HFFc6 (cell line): ENCODE measurements at regions not wholly inside any gene's neighbourhood (a gene's known extent, or its start where the extent isn't known, plus 50 kb on each side); places are given as distances from the start of the nearest gene placed in this dataset.

Experiments
- DNase-seq: peaks from one replicate; pipeline ENCODE4 v3.0.0-alpha.2; 2018
- H3K27ac Mint-ChIP-seq: 2 replicates; pipeline ENCODE4 v1.8.0; 2020; ENCODE audit warnings: mild to moderate bottlenecking, mixed read lengths
- H3K27me3 Mint-ChIP-seq: 2 replicates; pipeline ENCODE4 v1.8.0; 2021; ENCODE audit warnings: mild to moderate bottlenecking, moderate library complexity, mixed read lengths; ENCODE audit not compliant: insufficient read depth
- H3K36me3 Mint-ChIP-seq: 2 replicates; pipeline ENCODE4 v1.8.0; 2021; ENCODE audit warnings: low read depth, mixed read lengths
- H3K4me1 Mint-ChIP-seq: 2 replicates; pipeline ENCODE4 v1.8.0; 2020; ENCODE audit warnings: low read depth, mixed read lengths
- H3K4me3 Mint-ChIP-seq: 2 replicates; pipeline ENCODE4 v1.8.0; 2020; ENCODE audit warnings: mild to moderate bottlenecking, moderate library complexity, mixed read lengths
- H3K9me3 Mint-ChIP-seq: 2 replicates; pipeline ENCODE4 v1.8.0; 2020; ENCODE audit warnings: mild to moderate bottlenecking, mixed read lengths
- CTCF ChIP-seq: fragments of 200-600 bp; sonication (generic); IDR thresholded peaks from 2 replicates; pipeline ENCODE4 v1.5.0; 2021; ENCODE audit warnings: antibody characterized with exemption, mild to moderate bottlenecking

DNA sequence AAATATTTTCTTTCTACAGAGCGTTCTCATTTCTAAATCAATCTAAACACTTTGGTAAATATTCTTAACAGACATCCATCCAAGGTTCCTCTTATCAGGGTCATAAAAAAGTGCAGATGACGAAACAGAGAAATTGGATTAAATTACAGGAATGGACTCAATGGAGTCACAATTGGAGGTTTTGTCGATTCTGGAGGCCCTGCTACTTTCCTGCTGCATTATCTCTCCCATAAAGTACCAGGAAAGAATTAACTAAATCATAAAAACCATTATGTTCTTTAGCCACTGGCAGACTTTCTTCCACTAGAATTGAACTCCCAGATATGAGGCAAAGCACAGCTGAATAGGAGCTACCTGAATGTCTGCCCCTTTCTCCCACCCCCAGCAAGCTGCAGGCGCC is 610.6 kb downstream of the HDGFL1 start:
- DNase-seq, result no peak
- TF ChIP-seq CTCF, result no peak
- H3K27ac Mint-ChIP-seq, result no peak overlapping the region

DNA sequence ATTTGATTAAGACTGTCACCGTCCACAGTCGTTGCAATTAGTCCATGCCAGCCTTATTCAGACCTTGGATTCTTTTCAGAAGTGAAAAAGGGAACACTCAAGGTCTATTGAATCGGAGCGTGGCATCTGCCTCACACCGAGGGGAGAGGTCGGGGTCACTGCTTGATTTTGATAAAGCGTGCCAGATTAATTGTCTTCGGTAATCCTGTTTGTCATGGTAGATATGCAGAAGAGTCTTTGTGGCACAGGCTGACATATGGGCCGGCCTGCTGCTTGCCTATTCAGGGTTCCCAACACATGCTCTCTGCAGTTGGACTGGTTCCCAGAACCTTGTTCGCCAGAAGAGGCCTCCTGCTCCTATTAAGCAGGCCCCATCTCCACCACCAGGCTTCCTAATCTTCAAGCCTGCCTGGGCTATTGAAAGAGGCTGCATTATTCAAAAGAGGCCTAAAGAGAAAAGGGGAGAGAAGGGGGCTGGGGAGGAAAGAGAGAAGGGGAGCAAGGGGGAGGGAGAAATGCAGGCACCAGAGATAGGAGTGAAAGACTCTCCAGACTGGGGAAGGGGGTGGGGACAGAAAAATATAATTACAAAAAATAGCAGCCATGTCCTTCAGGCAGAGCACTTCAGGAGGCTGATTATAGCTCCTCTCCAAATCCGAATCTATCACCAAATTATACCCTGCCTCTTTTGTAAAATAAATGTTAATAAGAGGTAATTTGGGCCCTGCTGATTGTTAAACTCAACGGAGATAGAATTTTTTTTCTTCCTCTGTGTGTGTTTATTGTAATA is 611.3 kb downstream of the HDGFL1 start:
- DNase-seq, result peak; percentile 21
- Mint-ChIP-seq H3K27me3 (no peaks in the 10 kb centered on the region), H3K27ac (no peak overlapping the region), H3K4me3 (no peak overlapping the region), H3K4me1 (peaks cover 15% of the 10 kb centered on the region), H3K9me3 (no peaks in the 10 kb centered on the region; the same call in none of the 2 replicates), H3K36me3 (no peaks in the 10 kb centered on the region)
- TF ChIP-seq CTCF, result no peak

More for the DNA sequence above, 610.6 kb downstream of the HDGFL1 start:
- peaks cover 22% of the 10 kb centered on the region for H3K4me1 Mint-ChIP-seq
- H3K9me3 Mint-ChIP-seq, result no peaks in the 10 kb centered on the region; the same call in none of the 2 replicates
- H3K27me3 Mint-ChIP-seq, result no peaks in the 10 kb centered on the region
- H3K36me3 Mint-ChIP-seq, result no peaks in the 10 kb centered on the region
- H3K4me3 Mint-ChIP-seq, result no peak overlapping the region

DNA sequence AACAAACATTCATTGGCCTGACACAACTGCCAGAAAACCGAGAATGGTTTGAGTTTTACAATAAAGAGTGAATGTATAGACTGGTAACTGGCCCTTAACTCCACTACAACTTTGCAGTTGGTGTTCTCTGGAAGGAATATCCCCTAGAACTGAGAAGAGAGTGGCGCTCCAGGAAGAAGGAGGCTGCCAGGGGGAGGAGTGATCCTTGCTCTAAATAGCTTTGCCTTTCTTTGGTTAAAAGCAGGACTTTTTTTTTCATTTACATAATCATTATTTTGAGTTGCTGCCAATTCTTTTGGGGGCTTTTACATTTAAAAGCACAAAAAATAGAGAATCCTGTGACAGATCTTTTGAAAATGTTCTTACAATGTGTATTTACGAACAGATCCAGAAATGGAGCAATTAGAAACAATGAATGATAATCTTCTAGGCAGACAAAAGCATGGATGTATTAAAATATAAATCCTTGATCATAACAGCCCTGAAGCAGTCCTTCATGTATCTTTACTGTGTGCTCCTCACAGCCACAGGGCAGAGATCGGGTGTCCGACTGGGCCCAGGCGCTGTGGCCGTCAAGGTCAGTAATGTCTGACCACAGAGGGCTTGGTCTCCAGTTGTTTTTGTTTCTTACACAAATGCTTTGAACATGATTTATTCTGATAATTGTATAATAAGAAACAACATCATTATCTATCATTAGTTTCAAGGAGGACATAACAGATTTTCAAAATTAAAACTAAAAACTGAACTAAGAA is 612.2 kb downstream of the HDGFL1 start:
- TF ChIP-seq CTCF, result no peak
- H3K4me3 Mint-ChIP-seq, result no peak overlapping the region
- H3K36me3 Mint-ChIP-seq, result no peaks in the 10 kb centered on the region
- peaks cover 8% of the 10 kb centered on the region; the same call in 1 of the 2 replicates for H3K4me1 Mint-ChIP-seq
- no peak for DNase-seq
- no peaks in the 10 kb centered on the region for H3K27me3 Mint-ChIP-seq
- H3K9me3 Mint-ChIP-seq, result no peaks in the 10 kb centered on the region; the same call in none of the 2 replicates
- H3K27ac Mint-ChIP-seq, result no peak overlapping the region

- Mint-ChIP-seq H3K4me1 (no peaks in the 10 kb centered on the region), H3K9me3 (no peaks in the 10 kb centered on the region; the same call in 1 of the 2 replicates), H3K4me3 (no peak overlapping the region), H3K27me3 (no peaks in the 10 kb centered on the region; the same call in 1 of the 2 replicates), H3K36me3 (no peaks in the 10 kb centered on the region), H3K27ac (no peak overlapping the region)
- DNase-seq, result no peak
- no peak for TF ChIP-seq CTCF
Observed at GRCh38 chr6:23183846-23184245, 614.5 kb downstream of the HDGFL1 start.

DNA sequence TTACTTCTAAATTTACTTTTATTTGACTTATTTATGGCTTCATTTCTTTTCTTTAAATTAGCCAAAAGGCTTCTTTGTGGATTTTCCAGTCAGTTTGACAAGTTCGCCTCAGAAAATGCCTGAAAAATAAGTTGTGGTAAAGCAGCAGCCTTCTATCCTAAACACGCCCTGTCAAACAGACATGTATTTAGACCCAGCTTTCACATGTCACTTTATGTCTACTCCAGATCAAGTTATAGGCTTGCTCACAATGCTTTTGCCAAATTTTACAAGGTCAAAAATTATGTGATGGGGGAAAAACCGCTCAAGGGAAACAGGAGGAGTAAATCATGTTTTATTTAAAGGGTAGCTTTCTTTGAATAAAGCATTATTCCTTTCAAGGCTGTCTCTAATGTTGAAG is 615.0 kb downstream of the HDGFL1 start:
- DNase-seq, result no peak
- Mint-ChIP-seq H3K36me3 (no peaks in the 10 kb centered on the region), H3K27ac (no peak overlapping the region), H3K4me3 (no peak overlapping the region), H3K27me3 (no peaks in the 10 kb centered on the region; the same call in 1 of the 2 replicates), H3K4me1 (no peaks in the 10 kb centered on the region), H3K9me3 (no peaks in the 10 kb centered on the region; the same call in 1 of the 2 replicates)
- TF ChIP-seq CTCF, result no peak
